Breast epithelium (tissue), 4 donors: ENCODE measurements at regions not wholly inside any gene's neighbourhood (a gene's known extent, or its start where the extent isn't known, plus 50 kb on each side); places are given as distances from the start of the nearest gene placed in this dataset.
"Not testable (repeated sequence)": the region's sequence is repeated elsewhere in the genome, so short reads cannot be mapped to it uniquely, and the experiment has no call there.

Experiments
- DNase-seq, 2 donors: peaks; one replicate each; pipeline ENCODE4 v3.0.0-alpha.2; 2019; ENCODE audit warnings: low spot score in 2 of 2
- H3K27ac ChIP-seq, 2 donors: fragments of 200-600 bp; sonication (generic) in 1 of 2; one replicate each; pipeline ENCODE4 v1.5.1; 2016 to 2019; ENCODE audit warnings: mild to moderate bottlenecking in 1 of 2
- H3K27me3 ChIP-seq, 2 donors: fragments of 200-600 bp; sonication (generic) in 1 of 2; one replicate each; pipeline versions ENCODE4 v1.5.1 to v1.6.0; 2017 to 2019; ENCODE audit warnings: control low read depth in 1 of 2, mild to moderate bottlenecking in 1 of 2
- H3K36me3 ChIP-seq: fragments of 200-600 bp; one replicate; pipeline ENCODE4 v1.5.1; 2019
- H3K4me1 ChIP-seq, 2 donors: fragments of 200-600 bp; sonication (generic); one replicate each; pipeline ENCODE4 v1.5.1; 2016 to 2019; ENCODE audit warnings: control low read depth in 1 of 2
- H3K4me3 ChIP-seq, 3 donors: fragments of 200-600 bp; sonication (generic); 1 replicate in 2 of 3; 2 replicates in 1 of 3; pipeline ENCODE4 v1.5.1; 2016 to 2019; ENCODE audit warnings: mild to moderate bottlenecking in 3 of 3, moderate library complexity in 2 of 3
- H3K9me3 ChIP-seq, 2 donors: fragments of 200-600 bp; sonication (generic) in 1 of 2; one replicate each; pipeline ENCODE4 v1.5.1; 2016 to 2019; ENCODE audit warnings: control low read depth in 1 of 2
- POLR2A ChIP-seq: fragments of 450-650 bp; IDR thresholded peaks from one replicate; pipeline ENCODE4 v1.6.1; 2016; ENCODE audit warnings: antibody characterized with exemption, mild to moderate bottlenecking, moderate library complexity
- POLR2AphosphoS5 ChIP-seq, 3 donors: sonication (generic); formaldehyde crosslinking; IDR thresholded peaks; one replicate each; pipeline ENCODE4 v1.6.1; 2017; ENCODE audit warnings: antibody characterized with exemption in 3 of 3
- intact Hi-C: fragments of 100-400 bp; cut with DNase I; formaldehyde crosslinking; loops from one replicate; pipeline ENCODE4 v1.15.1; 2023; ENCODE audit warnings: low total_unique reads
- TF ChIP-seq, protein P1 (sequence below), 3 donors: fragments of 450-650 bp; IDR thresholded peaks; one replicate each; pipeline ENCODE4 v1.5.1; 2016 to 2017; ENCODE audit warnings: antibody characterized with exemption in 3 of 3, mild to moderate bottlenecking in 3 of 3, moderate library complexity in 3 of 3

DNA sequence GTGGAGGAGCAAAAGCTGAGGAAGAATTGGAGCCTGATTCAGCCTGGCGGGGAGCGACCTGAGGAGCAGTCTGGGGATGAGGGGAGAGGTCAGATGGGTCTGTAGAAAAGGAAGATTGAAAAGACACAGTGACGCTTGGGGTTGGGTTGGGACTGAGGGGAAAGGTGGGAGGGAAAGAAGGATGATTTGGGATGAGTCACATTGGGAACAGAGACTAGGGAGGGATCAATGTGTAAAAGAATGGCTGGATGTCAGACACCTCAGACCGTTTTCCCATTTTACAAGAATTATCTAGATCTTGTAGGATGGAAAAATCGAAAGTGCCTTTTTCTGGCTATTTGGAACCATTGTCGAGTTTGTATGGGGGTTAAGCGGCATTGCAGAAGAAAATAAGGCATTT lies 1076.5 kb downstream of the DNAJB9 start:
- no peak for TF ChIP-seq POLR2A
- no peak for TF ChIP-seq POLR2AphosphoS5 (IDR thresholded peaks at IDR 0.05)
- TF ChIP-seq, protein P1, sequence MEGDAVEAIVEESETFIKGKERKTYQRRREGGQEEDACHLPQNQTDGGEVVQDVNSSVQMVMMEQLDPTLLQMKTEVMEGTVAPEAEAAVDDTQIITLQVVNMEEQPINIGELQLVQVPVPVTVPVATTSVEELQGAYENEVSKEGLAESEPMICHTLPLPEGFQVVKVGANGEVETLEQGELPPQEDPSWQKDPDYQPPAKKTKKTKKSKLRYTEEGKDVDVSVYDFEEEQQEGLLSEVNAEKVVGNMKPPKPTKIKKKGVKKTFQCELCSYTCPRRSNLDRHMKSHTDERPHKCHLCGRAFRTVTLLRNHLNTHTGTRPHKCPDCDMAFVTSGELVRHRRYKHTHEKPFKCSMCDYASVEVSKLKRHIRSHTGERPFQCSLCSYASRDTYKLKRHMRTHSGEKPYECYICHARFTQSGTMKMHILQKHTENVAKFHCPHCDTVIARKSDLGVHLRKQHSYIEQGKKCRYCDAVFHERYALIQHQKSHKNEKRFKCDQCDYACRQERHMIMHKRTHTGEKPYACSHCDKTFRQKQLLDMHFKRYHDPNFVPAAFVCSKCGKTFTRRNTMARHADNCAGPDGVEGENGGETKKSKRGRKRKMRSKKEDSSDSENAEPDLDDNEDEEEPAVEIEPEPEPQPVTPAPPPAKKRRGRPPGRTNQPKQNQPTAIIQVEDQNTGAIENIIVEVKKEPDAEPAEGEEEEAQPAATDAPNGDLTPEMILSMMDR (IDR thresholded peaks at IDR 0.05), result no peak
- no peak overlapping the region for H3K27ac ChIP-seq
- no peaks in the 10 kb centered on the region for H3K4me1 ChIP-seq
- no peaks in the 10 kb centered on the region for H3K36me3 ChIP-seq
- H3K9me3 ChIP-seq, result peaks cover 0 to 3% of the 10 kb centered on the region in 2 donors
- H3K27me3 ChIP-seq, result no peaks in the 10 kb centered on the region
- intact Hi-C loops, result no loop called here
- no peak for DNase-seq
- no peak overlapping the region for H3K4me3 ChIP-seq

DNA sequence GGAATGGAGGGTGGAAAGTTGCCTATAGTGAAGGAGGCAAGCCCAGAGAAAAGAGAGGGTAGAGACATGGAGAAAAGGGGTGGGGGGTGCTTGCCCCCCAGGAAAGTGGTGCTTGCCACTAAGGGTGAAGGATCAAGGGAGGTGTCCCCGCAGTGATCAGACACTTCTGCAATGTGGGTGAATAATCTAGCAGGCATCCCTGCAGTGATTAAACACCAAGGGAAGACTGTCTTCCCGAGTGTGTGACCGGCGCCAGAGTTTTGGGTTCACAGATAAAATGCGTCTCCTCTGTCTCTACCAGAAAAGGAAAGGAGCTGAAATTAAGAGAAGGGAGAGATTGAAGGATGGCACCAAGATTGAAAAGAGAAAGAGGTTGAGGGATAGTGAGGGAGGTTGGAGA lies 1076.9 kb downstream of the DNAJB9 start:
- H3K4me3 ChIP-seq, intact Hi-C loops, DNase-seq, H3K4me1 ChIP-seq, H3K36me3 ChIP-seq, H3K27ac ChIP-seq, H3K27me3 ChIP-seq, H3K9me3 ChIP-seq: not testable (repeated sequence)

DNA sequence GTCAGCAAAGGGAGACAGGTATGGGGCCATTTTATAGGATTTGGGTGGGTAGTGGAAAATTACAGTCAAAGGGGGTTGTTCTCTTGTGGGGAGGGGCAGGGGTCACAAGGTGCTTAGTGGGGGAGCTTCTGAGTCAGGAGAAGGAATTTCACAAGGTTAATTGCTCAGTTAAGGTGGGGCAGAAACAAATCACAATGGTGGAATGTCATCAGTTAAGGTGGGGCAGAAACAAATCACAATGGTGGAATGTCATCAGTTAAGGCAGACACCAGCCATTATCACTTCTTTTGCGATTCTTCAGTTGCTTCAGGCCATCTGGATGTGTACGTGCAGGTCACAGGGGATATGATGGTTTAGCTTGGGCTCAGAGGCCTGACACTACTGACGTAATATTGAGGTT lies 1077.6 kb downstream of the DNAJB9 start:
- H3K36me3 ChIP-seq, H3K27me3 ChIP-seq, H3K4me3 ChIP-seq, DNase-seq, H3K4me1 ChIP-seq, intact Hi-C loops, H3K9me3 ChIP-seq, H3K27ac ChIP-seq: not testable (repeated sequence)

DNA sequence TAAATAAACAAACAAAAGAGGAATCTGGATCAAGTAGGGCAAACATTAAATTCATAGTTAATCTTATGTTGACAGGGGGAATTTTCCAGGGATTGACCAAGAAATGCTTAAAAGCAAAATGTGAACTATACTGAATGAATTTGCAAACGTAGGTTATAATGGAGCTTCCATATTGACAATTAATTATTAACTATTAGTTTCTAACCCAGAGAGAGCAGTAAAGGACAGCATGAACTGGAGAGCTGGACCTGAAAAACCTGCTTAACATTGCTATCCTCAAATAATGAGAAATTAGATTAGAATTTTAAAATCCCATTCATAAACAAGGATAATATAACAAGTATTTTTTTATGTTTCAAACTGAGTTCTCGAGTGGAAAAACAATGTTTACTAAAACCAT lies 1089.6 kb downstream of the DNAJB9 start:
- H3K4me1 ChIP-seq, result no peaks in the 10 kb centered on the region
- H3K27me3 ChIP-seq, result no peaks in the 10 kb centered on the region
- H3K9me3 ChIP-seq, result no peaks in the 10 kb centered on the region
- no peak overlapping the region for H3K27ac ChIP-seq
- H3K36me3 ChIP-seq, result no peaks in the 10 kb centered on the region
- no peak for DNase-seq
- H3K4me3 ChIP-seq, result no peak overlapping the region
- intact Hi-C loops, result no loop called here
- TF ChIP-seq POLR2AphosphoS5 (IDR thresholded peaks at IDR 0.05), result no peak
- TF ChIP-seq, protein P1 (IDR thresholded peaks at IDR 0.05), result no peak
- no peak for TF ChIP-seq POLR2A

DNA sequence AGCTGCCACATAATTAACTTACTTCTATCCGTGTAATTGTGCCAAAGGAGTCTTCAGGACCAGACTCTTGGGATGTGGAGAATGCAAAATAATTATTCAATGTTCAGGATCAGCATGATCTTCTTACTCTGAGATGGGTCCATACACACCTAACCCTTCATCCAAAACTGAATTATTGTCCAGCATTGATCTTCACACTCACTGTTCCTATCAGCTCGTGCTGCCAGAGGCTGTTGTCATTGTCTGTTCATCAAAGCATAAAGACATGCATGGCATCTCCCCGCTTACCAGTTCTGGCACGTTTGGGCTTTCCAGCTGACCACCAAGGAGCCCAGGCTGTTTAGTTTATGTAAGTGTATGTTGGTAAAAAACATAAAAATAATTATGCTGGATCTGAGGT lies 1090.7 kb downstream of the DNAJB9 start:
- TF ChIP-seq, protein P1 (IDR thresholded peaks at IDR 0.05), result no peak
- TF ChIP-seq POLR2A, result no peak
- no peaks in the 10 kb centered on the region for H3K4me1 ChIP-seq
- no peaks in the 10 kb centered on the region for H3K27me3 ChIP-seq
- no peak overlapping the region for H3K27ac ChIP-seq
- no peaks in the 10 kb centered on the region for H3K36me3 ChIP-seq
- no peak overlapping the region for H3K4me3 ChIP-seq
- intact Hi-C loops, result no loop called here
- DNase-seq, result no peak
- no peaks in the 10 kb centered on the region for H3K9me3 ChIP-seq

DNA sequence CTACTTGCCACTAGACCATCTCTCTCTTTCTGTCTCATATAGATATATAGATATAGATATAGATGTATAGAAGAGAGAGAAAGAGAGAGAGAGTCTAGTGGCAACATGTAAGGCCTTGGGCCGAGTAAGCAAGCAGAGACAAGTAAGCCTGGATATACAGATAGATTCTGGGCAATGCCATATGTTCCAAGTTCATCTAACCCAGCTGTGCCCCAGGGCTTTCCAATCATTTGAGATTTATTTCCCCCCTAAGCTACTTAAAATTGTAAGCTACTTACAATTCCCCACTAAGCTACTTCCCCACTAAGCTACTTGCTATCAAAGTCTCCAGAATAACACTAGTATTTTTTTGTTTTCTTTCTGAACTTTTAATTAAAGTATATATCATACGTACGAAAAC lies 1094.1 kb downstream of the DNAJB9 start:
- no peaks in the 10 kb centered on the region for H3K4me1 ChIP-seq

DNA sequence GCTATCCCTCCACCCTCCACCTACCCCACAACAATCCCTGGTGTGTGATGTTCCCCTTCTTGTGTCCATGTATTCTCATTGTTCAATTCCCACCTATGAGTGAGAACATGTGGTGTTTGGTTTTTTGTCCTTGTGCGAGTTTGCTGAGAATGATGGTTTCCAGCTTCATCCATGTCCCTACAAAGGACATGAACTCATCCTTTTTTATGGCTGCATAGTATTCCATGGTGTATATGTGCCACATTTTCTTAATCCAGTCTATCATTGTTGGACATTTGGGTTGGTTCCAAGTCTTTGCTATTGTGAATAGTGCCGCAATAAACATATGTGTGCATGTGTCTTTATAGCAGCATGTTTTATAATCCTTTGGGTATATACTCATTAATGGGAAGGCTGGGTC lies 1117.6 kb downstream of the DNAJB9 start:
- H3K4me1 ChIP-seq, H3K27me3 ChIP-seq, intact Hi-C loops, H3K36me3 ChIP-seq, H3K9me3 ChIP-seq, H3K27ac ChIP-seq, H3K4me3 ChIP-seq, DNase-seq: not testable (repeated sequence)

More for the DNA sequence above, 1094.1 kb downstream of the DNAJB9 start:
- H3K9me3 ChIP-seq, result no peaks in the 10 kb centered on the region
- no peak overlapping the region for H3K27ac ChIP-seq
- no peaks in the 10 kb centered on the region for H3K36me3 ChIP-seq
- no peaks in the 10 kb centered on the region for H3K27me3 ChIP-seq
- intact Hi-C loops, result loop anchor here (2.0 kb wide), 1 partner anchor 15 kb away; no protein-coding TSS in a partner anchor
- H3K4me3 ChIP-seq, result no peak overlapping the region
- no peak for TF ChIP-seq POLR2A
- TF ChIP-seq POLR2AphosphoS5 (IDR thresholded peaks at IDR 0.05), result no peak
- no peak for DNase-seq

DNA sequence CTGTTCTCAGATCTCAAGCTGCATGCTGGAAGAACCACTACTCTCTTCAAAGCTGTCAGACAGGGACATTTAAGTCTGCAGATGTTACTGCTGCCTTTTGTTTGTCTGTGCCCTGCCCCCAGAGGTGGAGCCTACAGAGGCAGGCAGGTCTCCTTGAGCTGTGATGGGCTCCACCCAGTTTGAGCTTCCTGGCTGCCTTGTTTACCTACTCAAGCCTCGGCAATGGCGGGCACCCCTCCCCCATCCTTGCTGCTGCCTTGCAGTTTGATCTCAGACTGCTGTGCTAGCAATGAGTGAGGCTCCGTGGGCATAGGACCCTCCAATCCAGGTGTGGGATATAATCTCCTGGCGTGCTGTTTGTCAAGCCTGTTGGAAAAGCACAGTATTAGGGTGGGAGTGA lies 1122.9 kb downstream of the DNAJB9 start:
- DNase-seq, intact Hi-C loops, H3K27ac ChIP-seq, H3K9me3 ChIP-seq, H3K27me3 ChIP-seq, H3K4me1 ChIP-seq, H3K4me3 ChIP-seq, H3K36me3 ChIP-seq: not testable (repeated sequence)
